ENCODE measurements at regions not wholly inside any gene's neighbourhood (a gene's known extent, or its start where the extent isn't known, plus 50 kb on each side); places are given as distances from the start of the nearest gene placed in this dataset.
A peak's percentile ranks its signal among the peaks of the same experiment; 100 is the strongest.

GRCh38 chr18:69109686-69110085 lies 291.0 kb upstream of the DOK6 start:
- DNase-seq, result no peak

GRCh38 chr18:69120833-69121232 lies 279.9 kb upstream of the DOK6 start:
- no peak for DNase-seq

- DNase-seq, result no peak
Measured at GRCh38 chr18:69123421-69123820, 277.3 kb upstream of the DOK6 start.

GRCh38 chr18:69127873-69128500 lies 272.7 kb upstream of the DOK6 start:
- DNase-seq, result peak; percentile 10 to 19

GRCh38 chr18:69128566-69128965 lies 272.1 kb upstream of the DOK6 start:
- DNase-seq, result no peak

GRCh38 chr18:69128978-69129377 lies 271.7 kb upstream of the DOK6 start:
- DNase-seq, result no peak

- DNase-seq, result no peak
Measured at GRCh38 chr18:69138088-69138487, 262.6 kb upstream of the DOK6 start.

GRCh38 chr18:69143084-69143483 lies 257.6 kb upstream of the DOK6 start:
- no peak for DNase-seq

- DNase-seq, result no peak
Measured at GRCh38 chr18:69152436-69152835, 248.3 kb upstream of the DOK6 start.

GRCh38 chr18:69157906-69158305 lies 242.8 kb upstream of the DOK6 start:
- no peak for DNase-seq

GRCh38 chr18:69158944-69159343 lies 241.7 kb upstream of the DOK6 start:
- DNase-seq, result no peak

- DNase-seq, result no peak
Measured at GRCh38 chr18:69161383-69162028, 239.2 kb upstream of the DOK6 start.

GRCh38 chr18:69162649-69163048 lies 238.0 kb upstream of the DOK6 start:
- DNase-seq, result no peak

GRCh38 chr18:69172046-69172445 lies 228.6 kb upstream of the DOK6 start:
- no peak for DNase-seq

- no peak for DNase-seq
Measured at GRCh38 chr18:69175681-69176080, 225.0 kb upstream of the DOK6 start.

GRCh38 chr18:69176741-69177140 lies 223.9 kb upstream of the DOK6 start:
- DNase-seq, result no peak

GRCh38 chr18:69177702-69178101 lies 223.0 kb upstream of the DOK6 start:
- DNase-seq, result no peak

- DNase-seq, result no peak
Measured at GRCh38 chr18:69186162-69186561, 214.5 kb upstream of the DOK6 start.

- no peak for DNase-seq
Measured at GRCh38 chr18:69196336-69196735, 204.4 kb upstream of the DOK6 start.

GRCh38 chr18:69205925-69206324 lies 194.8 kb upstream of the DOK6 start:
- DNase-seq, result no peak

- no peak for DNase-seq
Measured at GRCh38 chr18:69208545-69208944, 192.1 kb upstream of the DOK6 start.

GRCh38 chr18:69209761-69210160 lies 190.9 kb upstream of the DOK6 start:
- DNase-seq, result peak in 1 of 2 donors; percentile 9

- DNase-seq, result peak; percentile 24 to 26
Measured at GRCh38 chr18:69213842-69214241, 186.8 kb upstream of the DOK6 start.

- no peak for DNase-seq
Measured at GRCh38 chr18:69215161-69215560, 185.5 kb upstream of the DOK6 start.

Data from right lung (tissue), 2 donors.